GM21360 (cell line): ENCODE measurements at regions not wholly inside any gene's neighbourhood (a gene's known extent, or its start where the extent isn't known, plus 50 kb on each side); places are given as distances from the start of the nearest gene placed in this dataset.

ENCODE experiments used
- ATAC-seq: cut with Tn5 transposase; IDR thresholded peaks from one replicate; pipeline ENCODE4 v1.9.1; 2021; ENCODE audit warnings: mild to moderate bottlenecking, moderate library complexity; ENCODE audit not compliant: unreplicated experiment

DNA sequence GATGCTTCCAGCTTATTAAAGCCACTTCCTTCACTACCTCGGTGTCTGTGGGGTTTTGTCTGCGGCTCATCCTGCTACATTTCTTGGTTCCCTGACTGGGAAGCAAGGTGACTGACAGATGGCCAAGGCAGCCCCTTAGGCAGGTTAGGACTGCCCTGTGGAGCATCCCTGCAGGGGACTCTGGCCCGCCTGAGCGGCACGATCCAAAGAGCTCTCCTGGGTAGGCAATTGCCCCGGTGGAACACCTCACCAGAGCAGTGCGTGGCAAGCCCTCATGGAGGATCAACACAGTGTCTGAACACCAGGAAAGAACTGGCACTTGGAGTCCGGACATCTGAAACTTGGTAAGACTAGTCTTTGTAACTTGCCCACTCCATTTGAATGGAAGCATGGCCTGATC is 1143.4 kb downstream of the ARAP2 start:
- ATAC-seq = no peak

DNA sequence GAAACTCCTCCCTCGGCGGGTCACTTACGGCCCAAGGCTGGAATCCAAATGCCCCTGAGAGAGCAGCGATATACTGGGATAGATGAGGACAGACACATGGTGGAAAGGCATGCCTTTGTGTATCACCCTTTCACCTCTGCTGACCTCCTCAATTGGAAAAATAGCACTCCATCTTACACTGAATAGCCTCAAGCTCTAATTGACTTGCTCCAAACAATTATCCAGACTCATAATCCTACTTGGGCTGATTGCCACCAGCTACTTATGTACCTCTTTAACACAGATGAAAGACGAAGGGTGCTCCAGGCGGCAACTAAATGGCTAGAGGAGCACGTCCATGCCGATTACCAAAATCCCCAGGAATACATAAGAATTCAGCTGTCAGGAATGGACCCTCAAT is 1142.2 kb downstream of the ARAP2 start:
- ATAC-seq = no peak

DNA sequence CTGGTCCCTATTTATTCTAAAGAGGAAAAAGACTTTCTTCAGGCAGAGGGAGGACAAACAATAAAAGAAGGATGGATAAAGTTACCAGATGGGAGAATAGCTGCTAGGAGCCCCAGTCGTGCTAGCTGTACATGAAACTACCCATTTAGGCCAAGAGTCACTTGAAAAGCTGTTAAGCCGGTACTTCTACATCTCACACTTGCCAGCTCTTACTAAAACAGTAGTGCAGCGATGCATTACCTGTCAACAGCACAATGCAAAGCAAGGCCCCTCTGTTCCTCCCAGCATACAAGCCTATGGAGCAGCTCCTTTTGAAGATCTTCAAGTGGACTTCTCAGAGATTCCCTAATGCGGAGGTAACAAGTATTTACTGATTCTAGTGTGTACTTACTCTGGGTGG is 1138.8 kb downstream of the ARAP2 start:
- ATAC-seq = no peak

GRCh38 chr4:35106091-35106734 is 1138.1 kb downstream of the ARAP2 start:
- no peak for ATAC-seq

DNA sequence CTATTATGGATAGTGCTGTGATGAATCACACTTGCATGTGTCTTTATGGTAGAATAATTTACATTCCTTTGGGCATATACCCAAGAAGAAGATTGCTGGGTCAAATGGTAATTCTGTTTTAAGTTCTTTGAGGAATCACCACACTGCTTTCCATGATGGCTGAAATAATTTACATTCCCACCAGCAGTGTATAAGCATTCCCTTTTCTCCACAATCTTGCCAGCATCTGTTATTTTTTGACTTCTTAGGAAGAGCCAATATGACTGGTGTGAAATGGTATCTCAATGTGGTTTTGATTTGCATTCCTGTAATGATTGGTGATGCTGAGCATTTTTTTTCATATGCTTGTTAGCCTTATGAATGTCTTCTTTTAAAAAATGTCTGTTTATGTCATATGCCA is 1120.2 kb downstream of the ARAP2 start:
- ATAC-seq = no peak

DNA sequence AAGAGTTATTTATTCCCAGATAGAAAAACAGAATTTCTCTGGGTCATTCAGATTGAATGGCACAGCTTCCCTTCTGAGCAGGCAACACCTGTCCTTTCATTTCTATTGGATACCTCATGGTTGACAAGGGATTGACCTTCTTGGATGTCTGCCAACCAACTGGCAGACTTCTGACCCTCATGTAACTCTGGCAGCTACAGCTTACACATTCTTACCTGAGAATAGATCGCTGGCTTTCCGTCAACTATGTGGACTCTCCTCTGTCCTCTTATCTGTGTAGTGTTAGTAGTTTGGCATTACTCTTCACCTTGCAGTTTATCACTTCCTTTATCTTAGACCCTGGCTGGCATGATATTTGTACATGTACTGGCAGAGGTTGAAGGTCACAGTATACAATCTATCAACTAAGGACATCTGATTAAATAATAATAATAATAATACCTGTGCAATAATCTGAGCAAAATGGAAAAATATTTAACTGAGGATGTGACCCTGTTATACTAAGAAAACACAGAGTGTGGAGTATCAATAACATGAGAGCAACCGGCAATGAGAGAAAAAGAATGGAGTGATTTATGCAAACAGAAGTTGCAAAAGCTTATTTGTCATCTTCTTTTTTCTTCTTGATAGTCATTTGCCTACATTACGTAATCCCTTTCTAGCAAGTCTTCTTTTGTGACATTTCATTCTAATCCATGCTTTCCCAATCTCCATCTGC is 1118.2 kb downstream of the ARAP2 start:
- no peak for ATAC-seq

DNA sequence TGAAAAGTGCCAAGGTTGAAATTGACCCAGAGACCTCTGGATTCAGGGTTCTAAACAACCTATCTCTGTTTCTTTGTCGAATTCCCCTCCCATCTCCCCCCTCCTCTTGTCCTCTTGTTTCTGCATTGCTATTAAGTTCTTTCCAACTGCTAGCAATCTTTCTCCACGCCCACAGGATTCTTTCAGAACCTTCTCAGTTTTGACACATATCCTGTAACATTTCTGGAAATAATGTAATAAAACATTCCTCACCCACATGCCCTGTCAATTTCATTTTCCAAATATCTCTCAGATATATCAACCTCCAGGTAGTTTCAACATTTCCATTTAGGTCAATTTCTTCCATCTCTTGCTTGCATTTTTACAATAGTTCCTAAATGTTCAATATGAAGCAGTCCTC is 1105.9 kb downstream of the ARAP2 start:
- no peak for ATAC-seq

DNA sequence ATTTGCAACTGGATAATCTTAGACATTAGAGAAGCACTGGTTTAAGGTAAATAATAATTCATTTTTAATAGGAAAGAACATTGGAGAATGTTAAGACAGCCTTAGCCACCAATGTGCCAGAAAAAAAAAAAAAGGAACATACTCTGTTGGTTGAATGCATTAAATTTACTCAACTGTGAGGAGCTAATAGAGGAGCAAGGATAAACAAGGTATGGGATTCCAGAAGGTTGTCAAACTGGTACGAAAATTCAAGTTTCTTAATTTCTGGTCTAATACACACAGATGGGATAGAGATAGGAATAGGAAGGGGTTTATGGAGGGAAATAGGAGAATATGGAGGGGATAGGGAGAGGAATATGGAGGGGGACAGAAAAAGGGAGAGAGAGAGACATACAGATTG is 1096.6 kb downstream of the ARAP2 start:
- no peak for ATAC-seq

DNA sequence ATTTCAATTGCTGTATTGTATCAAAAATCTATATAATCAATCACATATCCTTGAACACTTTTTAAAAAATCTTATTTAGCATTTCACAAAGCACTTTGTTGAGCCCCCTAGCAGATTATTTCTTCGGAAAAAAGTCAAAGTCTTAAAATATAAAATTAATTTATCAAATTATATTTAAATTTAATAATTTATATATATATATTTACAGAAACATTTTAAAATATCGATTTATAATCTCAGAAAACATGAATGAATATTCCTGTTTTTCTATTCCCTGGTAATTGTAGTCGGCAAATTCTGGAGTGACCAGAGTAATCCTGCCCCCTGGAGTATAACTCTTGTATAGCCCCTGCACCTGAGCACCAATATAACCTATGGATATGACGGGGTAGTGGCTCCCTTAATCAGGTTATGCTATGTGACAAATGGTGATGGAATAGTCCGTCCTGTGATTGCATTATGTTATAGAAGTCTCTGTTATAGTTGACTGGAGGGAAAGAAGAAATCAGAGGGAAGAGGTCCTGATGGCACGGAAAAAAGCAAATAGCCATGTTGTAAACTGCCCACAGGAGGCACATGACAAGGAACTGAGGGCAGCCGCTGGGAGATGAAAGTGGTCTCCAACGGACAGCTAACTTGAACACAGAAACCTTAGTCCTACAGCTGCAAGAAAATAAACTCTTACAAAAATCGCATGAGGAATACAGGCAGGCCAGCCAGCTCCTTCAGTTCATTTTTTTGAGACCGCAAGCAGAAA is 1092.3 kb downstream of the ARAP2 start:
- ATAC-seq = no peak

DNA sequence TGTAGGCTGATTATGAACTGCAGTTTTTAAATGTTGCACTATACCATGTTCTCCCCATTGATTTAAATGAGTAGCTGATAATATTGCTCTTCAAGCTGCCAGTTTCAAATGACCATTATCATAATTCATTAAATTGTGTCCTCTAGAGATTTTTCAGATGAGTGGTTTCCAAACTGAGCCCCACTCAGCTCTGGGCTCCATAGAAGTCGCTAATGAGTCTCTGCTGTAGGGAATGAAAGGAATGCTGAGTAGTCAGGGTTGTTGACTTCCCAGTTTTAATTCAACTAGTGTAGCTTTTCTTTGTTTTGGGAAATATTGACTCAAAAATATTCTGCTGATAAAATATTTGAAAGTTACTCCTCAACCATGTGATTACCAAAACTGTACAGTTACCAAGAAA is 1081.1 kb downstream of the ARAP2 start:
- no peak for ATAC-seq

DNA sequence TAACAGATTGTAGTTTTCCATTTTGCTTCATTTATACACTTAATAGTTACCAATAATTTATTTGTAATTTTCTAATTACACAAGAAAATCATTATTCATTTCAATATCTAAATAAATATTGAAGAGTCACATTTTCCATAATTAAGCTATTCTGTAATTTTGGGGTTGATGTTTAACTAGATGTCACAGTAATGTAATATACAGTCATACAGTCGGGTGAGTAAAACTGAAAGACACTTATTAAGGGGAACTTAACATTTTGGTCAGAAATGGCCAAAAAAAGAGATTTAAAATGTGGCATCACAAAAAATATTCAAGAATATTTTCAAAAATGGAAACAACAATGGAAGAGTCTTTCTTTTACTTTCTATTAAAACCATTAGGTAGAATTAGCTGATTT is 1080.3 kb downstream of the ARAP2 start:
- ATAC-seq = no peak

GRCh38 chr4:35166466-35166865 is 1077.8 kb downstream of the ARAP2 start:
- ATAC-seq = no peak

- no peak for ATAC-seq
Observed at GRCh38 chr4:35167385-35167784, 1076.9 kb downstream of the ARAP2 start.

GRCh38 chr4:35175487-35175886 is 1068.8 kb downstream of the ARAP2 start:
- ATAC-seq = no peak

DNA sequence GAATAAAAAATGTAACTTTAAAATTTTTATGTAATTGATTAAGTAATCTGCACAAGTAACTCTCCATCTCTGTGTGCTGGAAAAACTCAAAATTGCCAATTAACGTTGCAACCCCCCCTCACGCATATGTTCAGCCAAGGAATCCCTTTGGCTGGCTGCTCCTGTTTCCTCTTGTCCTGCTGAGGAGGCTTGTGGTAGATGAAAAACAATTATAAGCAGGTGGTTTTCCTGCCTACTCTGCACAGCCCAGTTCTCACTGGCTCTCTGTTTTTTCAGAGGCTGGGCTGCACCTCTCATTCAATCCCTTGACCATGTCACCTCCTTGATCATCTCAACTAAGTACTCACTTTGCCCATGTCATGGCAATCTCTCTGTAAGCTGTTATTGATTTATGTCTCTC is 1068.4 kb downstream of the ARAP2 start:
- no peak for ATAC-seq

DNA sequence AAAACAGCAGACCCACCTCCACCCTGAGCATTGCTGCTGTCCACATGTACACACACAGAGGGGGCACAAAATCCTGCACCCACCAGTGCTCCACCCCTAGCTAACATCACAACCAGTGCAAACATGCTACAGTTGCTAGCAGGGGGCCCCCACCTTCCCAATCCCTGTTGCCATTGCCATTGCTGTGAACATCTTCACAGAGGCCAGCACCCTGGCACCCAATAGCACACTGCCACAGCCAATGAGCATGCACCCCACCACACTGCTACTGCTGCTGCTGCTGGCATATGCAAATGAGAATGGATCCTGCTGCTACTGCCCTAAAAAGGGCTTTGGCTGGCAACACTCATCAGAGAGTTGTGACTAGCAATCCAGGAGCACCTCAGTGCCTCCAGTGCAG is 1061.9 kb downstream of the ARAP2 start:
- no peak for ATAC-seq

GRCh38 chr4:35189988-35190613 is 1054.2 kb downstream of the ARAP2 start:
- ATAC-seq = no peak

DNA sequence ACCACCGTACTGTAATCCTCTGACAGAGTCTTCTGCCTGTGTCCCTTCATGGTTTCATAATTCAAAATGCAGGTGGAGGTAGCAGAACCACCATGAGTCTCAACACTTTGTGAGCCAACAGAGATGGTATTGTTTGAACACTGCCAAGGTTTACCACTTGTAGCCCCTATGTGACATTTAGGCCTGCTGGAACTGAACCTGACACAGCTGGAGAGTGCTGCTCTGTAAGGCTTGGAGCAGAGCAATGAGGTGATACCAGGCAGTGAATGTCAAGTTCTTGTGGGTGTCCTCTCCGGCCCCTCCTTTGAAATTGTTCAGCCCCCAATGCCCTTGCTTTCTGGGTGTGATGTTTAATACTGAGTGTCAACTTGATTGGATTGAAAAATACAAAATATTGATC is 1042.9 kb downstream of the ARAP2 start:
- ATAC-seq = no peak

DNA sequence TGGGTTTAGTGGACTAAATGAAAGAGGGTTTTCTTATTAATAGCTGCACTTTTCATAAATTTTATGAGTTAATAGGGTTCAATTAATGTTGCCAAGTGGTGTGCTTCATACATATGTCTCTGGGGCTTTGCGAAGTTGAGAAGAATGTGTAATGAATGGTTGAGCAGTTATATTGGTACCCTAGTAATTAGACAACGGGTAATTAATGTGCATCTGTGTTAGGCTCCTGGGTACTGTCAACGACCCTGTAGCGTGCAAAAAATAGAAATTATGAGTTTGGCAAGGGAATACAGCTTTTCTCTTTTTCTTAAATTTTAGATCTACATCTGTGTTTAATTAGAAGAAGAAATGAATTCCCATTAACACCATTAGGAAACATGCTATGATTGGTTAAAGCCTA is 1027.7 kb downstream of the ARAP2 start:
- ATAC-seq = no peak

GRCh38 chr4:35217331-35217730 is 1027.0 kb downstream of the ARAP2 start:
- no peak for ATAC-seq

- ATAC-seq = no peak
Observed at GRCh38 chr4:35228313-35228712, 1016.0 kb downstream of the ARAP2 start.

GRCh38 chr4:35229021-35229420 is 1015.3 kb downstream of the ARAP2 start:
- ATAC-seq = no peak
